HG02884 (cell line): ENCODE measurements at regions not wholly inside any gene's neighbourhood (a gene's known extent, or its start where the extent isn't known, plus 50 kb on each side); places are given as distances from the start of the nearest gene placed in this dataset.

Experiments
- ATAC-seq: cut with Tn5 transposase; IDR thresholded peaks from one replicate; pipeline ENCODE4 v1.9.1; 2021; ENCODE audit warnings: mild to moderate bottlenecking, moderate library complexity; ENCODE audit not compliant: unreplicated experiment

DNA sequence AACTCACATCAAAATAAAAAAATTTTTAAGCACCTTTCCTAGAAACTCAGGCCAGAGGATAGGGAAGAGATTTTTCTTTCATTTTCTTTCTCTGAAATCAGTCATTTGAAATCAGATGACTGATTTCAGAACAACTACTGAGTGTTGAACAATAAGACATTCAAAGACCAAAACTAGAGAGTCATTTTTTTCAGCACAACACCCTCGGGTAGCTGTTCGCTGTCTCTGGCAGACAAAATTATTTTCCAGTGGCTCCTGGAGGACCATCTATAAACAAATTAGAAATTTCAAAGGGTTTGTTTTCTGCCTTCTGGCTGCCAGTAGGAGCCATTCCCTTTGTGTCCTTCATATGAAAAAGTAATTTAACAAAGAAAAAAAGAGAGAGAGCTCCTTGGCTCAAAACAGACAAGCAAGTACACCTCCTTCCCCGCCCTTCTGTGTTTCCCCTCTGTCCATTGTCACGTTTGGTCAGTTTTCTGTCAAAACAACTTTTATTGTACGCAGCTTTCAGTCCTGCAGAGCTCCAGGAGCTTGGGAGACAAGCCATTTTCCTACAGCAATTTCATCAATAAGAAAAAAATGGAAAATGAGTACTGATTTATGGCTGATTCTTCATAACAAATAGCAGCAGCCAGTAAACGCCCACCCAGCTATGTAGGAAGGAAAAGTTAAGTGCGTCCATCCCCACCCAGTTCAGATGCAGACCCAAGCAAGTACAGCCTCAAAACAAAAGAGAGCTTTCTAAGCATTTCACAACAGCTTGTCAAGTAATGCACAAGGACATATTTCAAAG, 405.2 kb downstream of the ZNF608 start:
- peak; percentile 54 for ATAC-seq

DNA sequence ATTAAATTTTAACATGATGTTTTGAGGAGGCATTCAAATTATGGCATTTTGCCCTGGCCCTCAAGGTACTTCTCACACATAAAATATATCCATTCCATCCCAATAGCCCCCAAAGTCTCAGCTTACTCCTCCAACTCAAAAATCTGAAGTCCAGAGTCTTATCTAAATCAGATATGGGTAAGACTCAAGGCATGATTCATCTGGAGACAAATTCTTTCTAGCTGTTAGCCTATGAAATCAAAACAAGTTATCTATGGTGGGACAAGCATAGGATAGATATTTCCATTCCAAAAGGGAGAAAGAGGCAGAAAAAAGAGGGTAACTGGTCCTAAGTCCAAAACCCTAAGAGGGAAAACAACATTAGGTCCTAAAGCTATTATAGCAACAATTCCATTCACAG, 408.4 kb downstream of the ZNF608 start:
- ATAC-seq: no peak

DNA sequence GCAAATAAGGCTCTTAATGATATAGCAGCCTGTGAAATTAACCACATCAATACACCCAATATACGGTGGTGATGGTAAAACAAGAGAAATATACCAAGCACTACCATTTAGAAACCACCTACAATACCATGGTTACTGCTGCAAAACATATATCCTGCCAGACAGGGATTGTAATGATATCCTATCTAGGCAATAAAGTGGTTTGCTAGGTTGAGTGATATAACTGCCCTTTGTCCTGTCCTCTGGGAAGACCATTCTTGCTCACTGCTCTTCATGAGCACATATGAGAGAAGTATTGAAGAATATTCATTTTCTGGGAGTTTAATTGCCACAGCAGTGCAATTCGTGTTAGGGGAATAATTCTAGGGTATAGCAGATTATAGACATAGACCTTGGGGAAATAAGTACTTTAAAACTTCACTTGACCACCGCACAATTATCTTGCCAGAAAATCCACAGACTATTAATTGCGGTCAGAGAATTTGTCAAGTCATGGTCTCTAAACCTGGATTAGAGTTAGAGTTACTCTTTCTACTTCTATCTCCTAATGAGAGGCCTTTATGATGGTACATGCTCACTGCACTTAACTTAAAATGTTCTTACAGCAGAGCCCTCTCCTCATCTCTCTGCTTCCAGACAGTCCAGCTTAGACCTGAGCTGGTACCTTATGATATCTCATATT, 413.0 kb downstream of the ZNF608 start:
- ATAC-seq: no peak

DNA sequence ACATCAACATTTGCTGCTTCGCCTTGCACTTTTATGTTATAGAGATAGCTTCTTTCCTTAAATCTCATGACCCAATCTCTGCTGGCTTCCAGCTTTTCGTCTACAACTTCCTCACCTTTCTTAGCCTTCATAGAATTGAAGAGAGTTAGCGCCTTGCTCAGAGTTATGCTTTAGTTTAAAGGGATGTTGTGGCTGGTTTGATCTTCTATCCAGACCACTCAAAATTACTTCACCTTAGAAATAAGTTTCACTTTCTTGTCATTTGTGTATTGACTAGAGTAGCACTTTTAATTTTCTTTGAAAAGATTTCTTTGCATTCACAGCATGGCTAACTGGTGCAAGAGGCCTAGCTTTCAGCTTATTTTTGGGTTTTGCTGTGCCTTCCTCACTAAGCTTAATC, 414.2 kb downstream of the ZNF608 start:
- ATAC-seq: no peak

DNA sequence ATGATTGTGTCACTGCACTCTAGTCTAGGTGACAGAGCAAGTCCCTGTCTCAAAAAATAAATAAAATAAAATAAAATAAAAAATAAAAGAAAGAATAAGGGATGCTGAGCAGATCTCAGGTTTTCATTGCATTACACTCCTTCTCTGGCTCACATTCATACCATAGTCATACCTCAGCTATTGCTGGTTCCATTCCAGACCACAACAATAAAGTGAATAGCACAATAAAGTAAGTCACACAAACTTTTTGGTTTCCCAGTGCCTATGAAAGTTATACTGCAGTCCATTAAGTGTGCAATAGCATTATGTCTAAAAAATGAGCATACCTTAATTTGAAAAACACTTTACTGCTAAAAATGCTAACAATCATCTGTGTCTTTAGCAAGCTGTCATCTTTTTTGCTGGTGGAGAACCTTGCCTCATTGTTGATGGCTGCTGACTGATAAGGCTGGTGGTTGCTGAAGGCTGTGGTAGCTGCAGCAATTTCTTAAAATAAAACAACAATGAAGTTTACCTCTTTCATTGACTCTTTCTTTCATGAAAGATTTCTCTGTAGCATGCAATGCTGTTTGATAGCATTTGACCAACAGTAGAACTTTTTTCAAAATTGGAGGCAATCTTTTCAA, 415.7 kb downstream of the ZNF608 start:
- ATAC-seq: no peak

DNA sequence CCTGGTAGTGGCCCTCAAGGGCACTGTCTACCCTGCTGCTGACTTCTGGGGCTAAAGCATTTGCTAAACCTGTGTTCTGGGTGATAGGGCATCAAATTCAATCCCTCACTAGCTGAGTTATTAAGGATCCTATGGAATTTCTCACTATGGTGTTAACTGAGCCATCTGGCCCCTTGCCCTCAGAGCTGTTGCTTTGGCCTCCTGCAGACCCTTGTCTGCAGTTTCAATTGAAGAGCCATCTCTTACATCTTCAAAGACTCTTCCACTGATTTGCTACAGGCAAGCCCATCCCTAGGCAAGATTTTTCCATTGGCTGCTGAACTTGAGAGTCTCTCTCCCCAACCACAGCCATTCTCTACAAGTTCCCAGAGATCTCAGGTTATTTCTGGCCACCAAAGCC, 418.2 kb downstream of the ZNF608 start:
- no peak for ATAC-seq

DNA sequence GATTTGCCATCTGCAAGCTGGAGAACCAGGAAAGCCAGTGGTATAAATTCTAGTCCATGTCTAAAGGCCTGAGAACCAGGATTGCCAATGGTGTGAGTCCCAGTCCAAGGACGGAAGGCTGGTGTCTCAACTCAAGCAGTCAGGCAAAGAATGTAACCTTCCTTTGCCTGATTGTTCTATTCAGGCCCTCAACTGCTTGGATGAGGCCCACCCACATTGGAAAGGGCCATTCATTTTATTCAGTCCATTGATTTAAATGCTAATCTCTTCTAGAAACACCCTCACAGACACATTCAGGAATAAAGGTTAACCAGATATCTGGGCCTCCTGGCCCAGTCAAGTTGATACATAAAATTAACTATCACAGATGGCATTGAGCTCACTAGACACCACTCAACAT, 427.8 kb downstream of the ZNF608 start:
- no peak for ATAC-seq

DNA sequence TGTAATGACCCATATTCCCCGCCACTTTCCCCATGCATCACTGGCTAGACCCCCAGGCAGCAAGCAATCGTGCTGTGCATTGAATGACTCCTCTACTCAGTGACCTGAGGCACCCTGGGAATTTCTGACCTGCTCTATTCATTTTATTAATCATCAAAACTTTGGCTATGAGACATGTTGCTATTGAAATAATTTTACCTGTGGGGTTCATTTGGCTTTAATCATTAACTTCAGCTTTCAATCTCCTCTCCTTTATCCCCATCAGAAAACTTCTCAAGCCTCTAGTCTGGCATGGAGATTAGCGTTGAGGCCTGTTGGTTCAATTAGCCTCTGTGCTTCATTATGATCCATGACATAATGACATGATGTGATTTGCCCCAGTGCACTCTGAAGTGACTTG, 429.0 kb downstream of the ZNF608 start:
- no peak for ATAC-seq

DNA sequence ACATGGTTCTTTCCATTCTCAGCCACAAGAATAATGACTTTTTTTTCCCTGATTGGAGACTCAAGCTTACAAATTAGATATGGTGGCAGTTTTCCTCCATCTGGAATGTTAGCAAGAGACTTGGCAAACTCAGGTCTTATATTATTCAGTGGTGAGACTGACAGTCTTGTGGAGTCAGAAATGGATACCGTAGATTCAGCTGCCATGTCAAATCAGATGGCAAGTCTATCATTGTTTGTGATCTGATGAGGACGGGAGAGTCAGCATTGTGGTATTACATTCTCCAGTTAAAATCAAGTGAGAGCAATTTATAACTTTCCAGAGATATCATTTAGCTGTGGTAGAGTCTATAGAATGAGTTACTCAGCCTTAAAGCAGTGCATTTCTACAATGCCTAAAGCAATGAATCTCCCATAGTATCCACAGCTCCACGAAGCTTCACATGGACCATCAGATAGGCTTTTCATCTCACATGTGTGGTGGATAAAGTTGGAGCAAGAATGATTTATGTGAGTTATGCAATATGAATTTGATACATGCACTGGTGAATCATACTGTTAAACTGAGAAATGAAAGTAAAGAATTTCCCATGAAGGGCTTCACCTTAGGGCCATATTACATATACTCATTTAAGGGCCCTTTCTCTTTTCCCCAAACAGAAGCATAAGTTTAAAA, 430.6 kb downstream of the ZNF608 start:
- no peak for ATAC-seq

DNA sequence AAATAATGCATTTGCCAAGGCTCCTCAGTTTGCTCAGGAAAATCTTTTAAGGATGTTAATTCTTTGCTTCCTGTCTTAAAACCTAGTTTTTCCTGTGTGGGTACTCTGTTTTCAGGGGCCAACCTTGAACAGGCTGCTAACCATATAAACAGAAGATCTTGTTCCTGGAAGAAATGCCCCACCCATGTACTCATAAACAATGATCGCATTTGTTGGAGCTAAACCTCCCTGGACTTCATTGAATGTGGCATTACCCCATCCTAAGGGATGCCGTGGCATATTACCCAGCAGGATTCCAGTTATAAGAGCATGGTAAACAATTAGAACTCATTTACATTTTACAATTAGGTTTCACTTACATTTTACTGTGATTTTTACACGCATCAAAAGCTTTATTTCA, 436.0 kb downstream of the ZNF608 start:
- ATAC-seq: no peak

DNA sequence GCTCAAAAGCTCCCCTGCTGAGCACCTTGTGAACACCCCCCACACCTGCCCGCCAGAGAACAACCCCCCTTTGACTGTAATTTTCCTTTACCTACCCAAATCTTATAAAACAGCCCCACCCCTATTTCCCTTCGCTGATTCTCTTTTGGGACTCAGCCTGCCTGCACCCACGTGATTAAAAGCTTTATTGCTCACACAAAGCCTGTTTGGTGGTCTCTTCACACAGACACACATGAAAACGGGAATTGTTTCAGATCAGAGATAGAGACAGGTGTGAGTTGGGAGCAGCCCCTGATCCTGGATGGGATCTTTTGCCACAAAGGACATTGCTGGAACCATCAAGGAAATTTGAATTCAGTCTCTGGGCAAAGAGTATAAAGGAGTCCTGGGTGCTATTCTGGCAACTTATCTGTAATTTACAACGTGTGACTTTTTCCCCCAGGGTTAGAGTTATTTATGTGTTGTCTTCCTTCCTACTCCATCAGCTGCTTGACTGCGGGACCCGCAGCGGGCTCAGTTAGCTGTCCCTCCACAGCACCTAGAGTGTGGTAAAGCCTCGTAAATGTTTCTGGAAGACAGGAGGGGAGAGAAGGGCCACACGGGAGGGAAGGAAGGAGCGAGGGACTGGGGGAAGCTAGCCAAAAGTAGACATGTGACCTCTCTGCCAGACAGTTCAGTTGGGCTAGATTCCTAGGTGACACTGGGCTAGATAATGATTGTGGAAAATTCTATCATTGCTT, 437.0 kb downstream of the ZNF608 start:
- no peak for ATAC-seq

DNA sequence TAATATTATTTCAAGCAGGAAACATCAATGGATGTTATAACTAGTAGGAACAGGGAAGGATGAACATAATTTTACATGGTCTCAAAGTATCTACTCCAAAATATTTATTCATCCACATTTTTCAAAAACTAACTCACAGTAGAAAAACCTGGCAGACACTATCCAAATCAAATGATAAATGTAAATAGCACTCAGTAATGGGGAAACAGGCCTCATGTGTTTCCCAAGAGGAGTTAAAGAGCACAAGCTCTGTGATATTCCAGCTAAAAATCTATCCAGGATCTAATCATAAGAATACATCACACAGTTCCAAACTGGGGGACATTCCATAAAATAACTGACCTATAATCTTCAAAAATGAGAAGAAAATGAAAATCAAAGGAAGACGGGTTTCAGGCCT, 443.1 kb downstream of the ZNF608 start:
- ATAC-seq: no peak

DNA sequence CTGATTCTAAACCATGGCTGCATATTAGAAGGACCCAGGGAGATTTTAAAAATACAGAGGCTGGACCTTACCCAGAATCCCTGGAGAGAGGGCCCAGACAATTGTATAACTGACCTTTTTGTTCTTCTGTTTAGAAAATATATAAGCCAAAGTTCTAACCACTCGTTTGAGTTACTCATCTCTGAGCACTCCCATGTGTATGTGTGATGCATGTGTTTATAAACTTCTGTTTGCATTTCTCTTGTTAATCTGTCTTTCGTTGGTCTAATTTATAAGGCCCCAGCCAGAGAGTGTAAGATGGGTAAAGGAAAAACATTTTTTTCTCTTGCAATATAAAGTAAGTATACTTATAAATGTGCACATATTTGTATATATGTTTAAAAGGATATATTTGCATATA, 443.9 kb downstream of the ZNF608 start:
- no peak for ATAC-seq

DNA sequence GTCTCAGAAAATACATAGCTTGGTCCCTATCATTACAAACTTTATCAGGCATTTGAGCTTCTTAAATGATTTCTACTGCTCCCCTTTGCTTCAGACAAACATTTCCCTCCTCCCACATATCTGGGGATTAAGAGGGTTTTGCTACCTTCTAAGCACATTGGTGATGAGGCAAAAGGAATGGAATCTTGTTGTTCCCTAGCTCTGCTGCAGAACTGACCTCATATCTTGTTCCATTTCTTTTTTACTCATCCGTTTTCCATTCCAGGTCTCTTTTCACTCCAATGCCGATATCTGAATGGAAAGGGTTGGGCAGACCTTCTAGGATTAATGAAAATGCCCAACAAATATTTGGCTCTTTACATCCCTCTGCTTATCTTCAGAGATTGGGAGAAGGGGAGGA, 444.6 kb downstream of the ZNF608 start:
- ATAC-seq: no peak

DNA sequence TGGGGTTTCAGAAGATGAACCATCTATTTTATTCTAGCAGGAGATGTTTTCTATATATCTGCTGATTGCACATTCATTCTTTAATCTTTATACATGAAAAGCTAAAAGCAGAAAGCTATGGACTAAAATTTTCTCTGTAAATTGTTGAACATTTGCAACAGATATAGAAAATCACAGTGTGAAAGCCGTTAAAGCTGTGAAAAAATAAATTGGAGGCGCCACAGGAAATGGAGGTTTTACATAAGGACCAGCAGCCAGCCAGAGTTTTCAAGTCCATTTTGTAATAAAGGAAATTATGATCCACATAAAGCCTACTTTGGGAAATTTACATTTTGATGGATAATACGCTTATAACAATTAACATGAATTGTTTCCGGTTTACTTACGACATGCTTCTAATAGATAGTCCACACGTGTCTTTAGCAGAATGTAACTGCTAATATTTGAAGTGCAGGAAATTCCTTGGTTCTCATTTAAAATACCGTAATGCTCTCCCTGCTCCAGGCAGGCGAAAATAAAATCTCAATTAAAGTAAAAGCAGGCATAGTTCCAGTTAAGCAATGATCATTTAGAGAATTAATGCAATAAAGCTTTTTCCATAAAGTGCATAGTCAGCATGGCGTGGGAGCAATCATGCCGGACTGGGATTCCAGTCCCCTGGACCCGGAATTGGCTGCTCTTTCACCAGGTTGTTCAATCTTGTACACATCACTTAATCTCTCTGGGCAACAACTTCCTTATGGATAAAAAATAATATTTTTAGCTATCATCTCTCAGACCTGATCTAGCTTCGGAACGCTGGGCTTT, 445.4 kb downstream of the ZNF608 start:
- ATAC-seq: no peak

DNA sequence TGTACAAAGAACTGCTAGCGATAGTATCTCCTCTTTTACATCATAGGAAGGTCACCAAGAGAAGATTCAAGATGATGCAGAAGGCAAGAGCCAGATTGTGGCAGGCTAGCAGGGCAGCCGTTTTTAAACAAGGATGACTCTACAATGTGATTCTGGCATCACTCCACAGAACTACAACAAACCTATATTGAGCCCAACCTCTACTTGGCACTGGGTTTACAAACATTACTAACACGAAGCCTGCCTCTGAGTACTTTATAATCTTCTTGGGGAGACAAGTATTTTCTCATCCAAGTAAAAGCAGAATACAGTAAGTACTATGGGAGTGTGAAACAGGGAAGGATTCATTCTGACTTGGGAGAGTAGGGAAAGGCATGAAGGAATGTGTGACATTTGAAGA, 448.6 kb downstream of the ZNF608 start:
- ATAC-seq: no peak

DNA sequence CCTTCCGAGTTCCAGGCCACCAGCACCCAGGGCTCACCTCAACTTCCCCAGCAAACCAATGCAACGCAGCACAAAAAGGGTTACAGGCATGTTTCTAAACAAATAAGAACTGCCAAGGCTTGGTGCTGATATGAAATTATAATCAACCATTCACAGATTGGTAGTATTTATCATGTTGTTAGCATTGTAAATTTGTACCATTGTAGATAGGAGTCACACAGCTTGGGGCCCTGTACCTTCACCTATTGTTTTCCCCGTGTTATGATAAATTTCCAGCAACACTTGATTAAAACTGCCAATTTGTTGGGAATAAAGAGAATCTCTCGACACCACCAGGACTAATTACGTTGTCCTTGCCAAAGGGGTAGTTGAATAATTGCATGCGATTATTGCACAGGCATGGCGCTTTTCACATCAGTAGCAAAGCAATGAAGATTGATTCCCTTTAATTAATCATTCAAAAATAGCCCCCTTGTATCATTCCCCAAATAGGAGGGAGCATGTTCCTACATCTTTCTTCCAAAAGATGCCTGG, 454.1 kb downstream of the ZNF608 start:
- ATAC-seq: no peak

DNA sequence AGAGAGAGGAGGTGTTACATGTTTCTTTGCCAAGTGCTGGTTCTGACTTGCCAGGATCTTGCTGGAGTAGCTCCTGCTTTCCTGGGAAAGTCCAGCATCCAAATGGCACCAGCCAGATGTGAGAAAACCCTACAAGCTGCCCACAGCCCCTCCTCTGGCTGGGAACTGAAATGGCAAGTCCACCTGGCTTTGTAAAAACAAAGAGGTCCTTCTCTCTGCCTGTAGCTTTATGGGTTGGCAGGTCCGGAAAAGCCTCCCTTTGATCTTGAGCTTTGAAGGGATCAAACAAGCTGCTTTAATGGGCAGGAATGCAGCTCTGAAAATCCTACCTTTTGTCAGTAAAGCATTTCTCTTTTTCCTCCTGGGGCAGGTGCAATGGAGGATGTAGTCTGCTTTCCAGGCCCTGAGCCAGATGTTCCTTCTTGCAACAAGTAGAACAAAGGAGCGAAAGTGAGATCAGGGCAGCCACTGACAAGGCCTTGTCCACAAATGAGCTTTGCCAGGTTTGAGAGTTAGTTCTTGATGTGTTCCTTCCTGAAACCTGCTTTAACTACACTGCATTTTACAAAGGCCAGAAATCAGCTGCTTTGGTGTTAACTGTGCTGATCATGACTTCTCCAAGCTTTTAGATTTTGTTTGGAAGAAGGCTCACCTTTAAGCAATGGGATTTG, 456.7 kb downstream of the ZNF608 start:
- ATAC-seq: no peak

DNA sequence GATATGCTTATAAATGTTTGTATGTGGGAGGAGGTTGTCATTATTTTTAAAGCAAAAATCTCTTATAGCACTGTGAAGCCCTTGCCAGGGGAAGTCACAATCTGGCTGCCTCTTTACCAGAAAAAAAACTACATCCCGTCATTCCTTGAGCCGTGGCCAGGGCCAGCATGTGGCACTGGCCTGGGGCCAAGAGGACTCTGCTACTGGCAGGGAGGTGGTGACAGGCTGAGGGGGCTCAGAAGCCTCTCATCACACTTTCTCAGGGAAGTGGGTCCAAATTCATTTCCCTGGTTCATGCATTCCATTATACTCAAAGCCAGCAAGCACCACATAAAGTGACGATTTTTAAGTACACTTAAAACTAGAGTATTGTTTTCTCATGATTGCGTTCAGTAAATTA, 457.3 kb downstream of the ZNF608 start:
- no peak for ATAC-seq
